8988T (cell line): ENCODE measurements at regions not wholly inside any gene's neighbourhood (a gene's known extent, or its start where the extent isn't known, plus 50 kb on each side); places are given as distances from the start of the nearest gene placed in this dataset.

Experiments
- DNase-seq: peaks from one replicate; pipeline ENCODE4 v3.0.0; 2011

- no peak for DNase-seq
These were observed 96.3 kb upstream of the RNF152 start for GRCh38 chr18:61989138-61989537.

DNA sequence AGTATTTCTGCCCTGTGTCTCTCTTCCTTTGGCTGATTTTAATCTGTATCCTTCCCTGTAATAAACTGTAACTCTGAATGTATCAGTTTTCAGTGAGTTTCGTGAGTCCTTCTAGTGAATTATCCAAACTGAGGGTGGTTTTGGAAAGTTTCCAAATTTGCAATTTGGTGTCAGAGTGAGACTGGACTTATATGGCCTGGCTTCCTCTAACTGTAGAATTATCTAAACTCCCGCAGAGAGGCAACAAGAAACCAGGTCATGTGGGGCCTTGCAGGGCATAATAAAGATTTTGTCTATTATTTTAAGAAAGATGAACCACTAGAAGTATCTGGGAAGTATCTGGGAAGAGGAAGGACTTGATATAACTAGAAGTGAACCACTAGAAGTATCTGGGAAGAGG is 95.3 kb upstream of the RNF152 start:
- DNase-seq = no peak

GRCh38 chr18:61985681-61986080 is 92.9 kb upstream of the RNF152 start:
- no peak for DNase-seq

- no peak for DNase-seq
These were observed 91.5 kb upstream of the RNF152 start for GRCh38 chr18:61984349-61984748.

- no peak for DNase-seq
These were observed 89.7 kb upstream of the RNF152 start for GRCh38 chr18:61982475-61982874.

GRCh38 chr18:61980355-61980754 is 87.5 kb upstream of the RNF152 start:
- no peak for DNase-seq

- no peak for DNase-seq
These were observed 82.9 kb upstream of the RNF152 start for GRCh38 chr18:61975526-61976326.

GRCh38 chr18:61973273-61974115 is 80.7 kb upstream of the RNF152 start:
- DNase-seq = no peak

DNA sequence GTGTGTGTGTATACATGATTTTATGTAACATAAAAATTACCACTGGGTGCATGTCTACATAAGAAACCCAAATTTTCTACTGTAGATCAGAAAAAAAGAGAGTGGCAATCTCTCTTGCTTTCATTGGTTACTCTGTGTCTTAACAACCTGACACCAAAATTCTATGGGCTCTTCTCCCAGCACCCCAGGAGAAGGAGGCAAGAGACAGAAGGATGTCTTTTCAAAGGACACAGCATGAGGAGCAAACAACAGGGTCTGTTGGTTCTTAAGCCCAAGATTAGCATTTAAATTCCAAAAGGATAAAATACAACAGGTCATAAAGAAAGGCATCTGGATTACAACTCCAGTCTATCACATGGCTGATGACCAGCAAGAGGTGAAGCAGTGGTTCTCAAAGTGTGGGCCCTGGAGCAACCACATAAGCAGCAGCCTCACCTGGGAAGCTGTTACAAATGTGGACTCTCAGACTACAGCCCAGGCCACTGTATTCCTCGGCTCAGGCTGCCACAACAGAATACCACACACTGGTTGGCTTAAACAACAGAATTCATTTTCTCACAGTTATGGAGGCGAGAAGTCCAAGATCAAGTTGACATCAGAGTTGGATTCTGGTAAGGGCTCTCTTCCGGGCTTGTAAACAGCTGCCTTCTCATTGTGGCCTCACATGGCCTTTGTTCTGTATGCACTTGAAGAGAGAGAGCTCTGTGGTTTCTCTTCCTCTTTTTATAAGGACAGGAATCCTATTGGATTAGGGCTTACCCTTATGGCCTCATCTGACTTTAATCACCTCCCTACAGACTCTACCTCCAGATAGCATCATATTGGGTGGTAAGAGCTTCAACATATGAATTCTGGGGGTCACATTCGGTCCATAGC is 79.8 kb upstream of the RNF152 start:
- DNase-seq = no peak

GRCh38 chr18:61967252-61967891 is 74.6 kb upstream of the RNF152 start:
- DNase-seq = no peak

GRCh38 chr18:61965311-61965710 is 72.5 kb upstream of the RNF152 start:
- no peak for DNase-seq

- no peak for DNase-seq
These were observed 71.8 kb upstream of the RNF152 start for GRCh38 chr18:61964616-61965015.

DNA sequence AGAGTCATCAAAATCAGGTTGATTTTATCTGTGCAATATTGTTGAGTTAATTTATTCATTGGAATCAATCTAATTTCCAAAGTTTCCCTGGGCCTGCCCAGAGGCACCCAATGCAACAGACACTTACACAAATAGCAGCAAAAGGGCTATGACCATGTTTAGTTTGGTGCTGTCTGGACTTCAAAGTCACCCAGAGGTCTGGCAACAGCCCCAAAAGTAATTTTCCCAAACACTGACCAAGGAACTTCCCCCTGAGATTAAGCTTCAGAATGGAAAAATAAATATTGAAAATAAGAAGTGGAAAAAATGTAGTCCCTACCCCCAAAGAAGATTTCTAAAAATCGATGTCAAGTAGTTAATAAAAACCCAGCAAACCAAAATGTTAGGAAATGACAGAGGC is 70.9 kb upstream of the RNF152 start:
- no peak for DNase-seq

DNA sequence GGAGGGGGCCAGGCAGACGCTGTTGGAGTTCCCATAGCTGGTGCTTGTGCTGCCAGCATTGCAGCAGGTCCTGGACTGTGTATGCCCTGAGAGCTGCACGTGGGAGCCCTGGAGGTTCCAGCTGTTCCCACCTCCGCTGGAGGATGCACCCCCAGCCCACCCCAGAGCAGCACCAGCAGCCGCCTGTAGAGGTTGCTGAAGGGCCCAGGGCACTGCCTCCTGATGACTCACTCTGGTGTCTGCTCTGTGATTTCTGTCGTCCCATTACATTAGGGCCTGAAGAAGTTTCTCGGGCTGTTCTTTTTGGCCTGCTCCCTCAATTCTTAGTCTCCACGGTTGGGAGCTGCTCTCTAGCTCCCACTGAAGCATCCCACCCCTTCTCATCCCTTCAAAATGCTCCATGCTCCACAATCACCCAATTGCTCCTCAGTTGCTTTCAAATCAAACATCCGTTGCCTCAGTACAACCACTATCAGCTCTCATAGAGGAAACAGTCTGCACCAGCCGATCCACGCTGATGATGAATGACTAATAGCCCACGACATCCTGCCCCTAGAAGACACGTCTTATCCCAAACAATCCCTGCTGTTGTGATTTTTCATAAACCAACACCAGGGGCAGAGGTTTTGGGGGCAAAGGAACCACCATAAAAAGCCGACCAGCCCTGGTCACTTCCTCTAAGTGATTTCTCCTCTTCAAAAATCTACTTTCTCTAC is 65.2 kb upstream of the RNF152 start:
- DNase-seq = peak; percentile 0

- DNase-seq = no peak
These were observed 62.8 kb upstream of the RNF152 start for GRCh38 chr18:61955644-61956043.

GRCh38 chr18:61954096-61954746 is 61.4 kb upstream of the RNF152 start:
- DNase-seq = no peak

GRCh38 chr18:61953641-61954040 is 60.8 kb upstream of the RNF152 start:
- no peak for DNase-seq

DNA sequence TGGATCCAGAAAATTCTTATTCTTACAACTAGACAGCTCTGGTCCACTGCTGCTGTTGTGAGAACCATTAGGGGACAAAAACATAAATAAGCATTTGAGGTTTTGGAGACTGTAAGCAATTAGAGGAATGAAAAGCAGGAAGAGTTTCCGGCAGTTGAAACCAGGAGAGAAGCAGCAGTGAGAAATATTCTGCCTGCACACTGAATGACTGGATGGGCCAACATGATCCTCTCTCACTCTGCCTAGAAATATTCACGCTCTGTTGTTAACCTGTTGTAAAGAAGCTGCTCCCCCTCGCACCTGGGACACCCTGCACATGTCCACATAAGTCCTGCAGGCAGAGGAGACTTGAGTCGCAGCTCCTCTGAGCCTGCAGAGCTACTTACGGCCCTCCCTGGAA is 60.4 kb upstream of the RNF152 start:
- DNase-seq = no peak

DNA sequence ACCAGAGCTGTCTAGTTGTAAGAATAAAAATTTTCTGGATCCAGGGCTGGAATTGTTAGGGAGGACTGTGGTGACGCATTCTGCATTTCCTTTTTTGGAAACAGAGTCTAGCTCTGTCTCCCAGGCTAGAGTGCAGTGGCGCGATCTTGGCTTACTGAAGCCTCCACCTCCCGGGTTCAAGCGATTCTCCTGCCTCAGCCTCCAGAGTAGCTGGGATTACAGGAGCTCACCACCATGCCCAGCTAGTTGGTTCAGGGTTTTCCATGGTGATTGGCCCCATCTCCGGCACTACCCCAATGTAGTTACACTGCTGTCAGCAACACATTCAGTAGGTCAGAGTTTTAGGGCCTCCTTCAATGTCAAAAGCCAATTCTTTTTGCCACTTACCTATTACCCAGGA is 58.6 kb upstream of the RNF152 start:
- no peak for DNase-seq

- no peak for DNase-seq
These were observed 57.6 kb upstream of the RNF152 start for GRCh38 chr18:61950371-61950770.

- no peak for DNase-seq
These were observed 57.1 kb upstream of the RNF152 start for GRCh38 chr18:61949946-61950345.
